Peyer's patch (tissue), 4 donors: ENCODE measurements at regions not wholly inside any gene's neighbourhood (a gene's known extent, or its start where the extent isn't known, plus 50 kb on each side); places are given as distances from the start of the nearest gene placed in this dataset.
A peak's percentile ranks its signal among the peaks of the same experiment; 100 is the strongest.

Experiments used
- POLR2A ChIP-seq, 2 donors: fragments of 450-650 bp; IDR thresholded peaks; one replicate each; pipeline ENCODE4 v1.5.1; 2017; ENCODE audit warnings: antibody characterized with exemption in 2 of 2, mild to moderate bottlenecking in 2 of 2, moderate library complexity in 2 of 2
- TF ChIP-seq, protein P1 (sequence below), 6 experiments: fragments of 450-650 bp in 4 of 6; fragments of 200-600 bp in 2 of 6; sonication (generic) in 1 of 6; IDR thresholded peaks; one replicate each; pipeline ENCODE4 v1.5.1; 2017 to 2019; ENCODE audit warnings: antibody characterized with exemption in 6 of 6, mild to moderate bottlenecking in 3 of 6, moderate library complexity in 1 of 6

DNA sequence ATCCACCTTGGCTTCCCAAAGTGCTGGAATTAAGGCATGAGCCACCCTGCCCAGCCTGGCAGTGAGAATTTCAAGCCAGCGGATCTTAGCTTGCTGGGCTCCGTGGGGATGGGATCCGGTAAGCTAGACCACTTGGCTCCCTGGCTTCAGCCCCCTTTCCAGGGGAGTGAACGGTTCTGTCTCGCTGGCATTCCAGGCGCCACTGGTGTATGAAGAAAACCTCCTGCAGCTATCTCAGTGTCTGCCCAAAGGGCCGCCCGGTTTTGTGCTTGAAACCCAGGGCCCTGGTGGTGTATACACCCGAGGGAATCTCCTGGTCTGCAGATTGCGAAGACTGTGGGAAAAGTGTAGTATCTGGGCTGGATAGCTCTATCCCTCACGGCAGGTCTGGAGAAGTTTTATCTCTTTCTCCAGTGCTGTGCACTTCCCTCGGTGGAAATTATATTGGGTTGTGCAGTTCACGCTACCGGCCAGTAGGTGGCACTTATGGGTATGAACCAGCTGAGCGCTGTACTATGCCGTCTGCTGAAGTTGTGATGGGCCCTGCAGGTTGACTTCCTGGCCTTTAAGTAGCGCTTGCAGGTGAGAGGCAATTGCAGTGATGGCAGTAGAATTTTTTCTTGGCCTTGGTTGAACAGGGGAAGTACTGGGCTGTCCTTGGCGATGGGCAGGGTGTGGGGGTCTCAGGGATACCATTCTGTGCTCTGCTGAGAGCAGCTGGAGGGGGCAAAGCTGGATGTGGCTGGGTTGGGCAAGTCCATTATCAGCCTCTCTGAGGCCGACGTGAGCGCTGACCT lies 138.0 kb upstream of the MTPN start:
- TF ChIP-seq, protein P1, sequence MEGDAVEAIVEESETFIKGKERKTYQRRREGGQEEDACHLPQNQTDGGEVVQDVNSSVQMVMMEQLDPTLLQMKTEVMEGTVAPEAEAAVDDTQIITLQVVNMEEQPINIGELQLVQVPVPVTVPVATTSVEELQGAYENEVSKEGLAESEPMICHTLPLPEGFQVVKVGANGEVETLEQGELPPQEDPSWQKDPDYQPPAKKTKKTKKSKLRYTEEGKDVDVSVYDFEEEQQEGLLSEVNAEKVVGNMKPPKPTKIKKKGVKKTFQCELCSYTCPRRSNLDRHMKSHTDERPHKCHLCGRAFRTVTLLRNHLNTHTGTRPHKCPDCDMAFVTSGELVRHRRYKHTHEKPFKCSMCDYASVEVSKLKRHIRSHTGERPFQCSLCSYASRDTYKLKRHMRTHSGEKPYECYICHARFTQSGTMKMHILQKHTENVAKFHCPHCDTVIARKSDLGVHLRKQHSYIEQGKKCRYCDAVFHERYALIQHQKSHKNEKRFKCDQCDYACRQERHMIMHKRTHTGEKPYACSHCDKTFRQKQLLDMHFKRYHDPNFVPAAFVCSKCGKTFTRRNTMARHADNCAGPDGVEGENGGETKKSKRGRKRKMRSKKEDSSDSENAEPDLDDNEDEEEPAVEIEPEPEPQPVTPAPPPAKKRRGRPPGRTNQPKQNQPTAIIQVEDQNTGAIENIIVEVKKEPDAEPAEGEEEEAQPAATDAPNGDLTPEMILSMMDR (IDR thresholded peaks at IDR 0.05), result peak in 5 of 6 experiments; percentile 11 to 50 (median 31)
- no peak for TF ChIP-seq POLR2A (IDR thresholded peaks at IDR 0.05)
